ENCODE measurements at regions not wholly inside any gene's neighbourhood (a gene's known extent, or its start where the extent isn't known, plus 50 kb on each side); places are given as distances from the start of the nearest gene placed in this dataset.
"Not testable (repeated sequence)": the region's sequence is repeated elsewhere in the genome, so short reads cannot be mapped to it uniquely, and the experiment has no call there.

- DNase-seq = no peak
Observed at GRCh38 chr20:1825507-1825906, 69.7 kb upstream of the SIRPA start.

DNA sequence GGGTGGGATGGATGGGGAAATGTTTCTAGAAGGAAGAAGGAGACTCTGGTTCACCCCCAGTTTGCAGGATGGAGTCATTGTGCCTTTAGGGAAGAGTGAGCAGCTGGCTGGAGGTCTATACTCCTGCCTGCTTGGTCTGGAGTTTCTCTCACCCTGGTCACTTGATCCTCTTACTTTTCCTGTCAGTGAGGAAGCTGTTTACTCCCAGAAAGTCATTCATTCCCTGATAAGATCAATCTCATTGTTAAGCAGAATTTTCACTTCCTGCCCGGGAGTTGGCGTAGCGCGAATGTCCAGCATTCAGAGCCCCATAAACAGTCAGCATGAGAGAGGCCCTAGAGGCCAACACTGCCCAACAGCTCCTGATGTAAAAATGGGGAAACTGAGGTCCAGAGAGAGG, 70.4 kb upstream of the SIRPA start:
- no peak for DNase-seq

GRCh38 chr20:1824181-1824580, 71.0 kb upstream of the SIRPA start:
- DNase-seq = no peak

DNA sequence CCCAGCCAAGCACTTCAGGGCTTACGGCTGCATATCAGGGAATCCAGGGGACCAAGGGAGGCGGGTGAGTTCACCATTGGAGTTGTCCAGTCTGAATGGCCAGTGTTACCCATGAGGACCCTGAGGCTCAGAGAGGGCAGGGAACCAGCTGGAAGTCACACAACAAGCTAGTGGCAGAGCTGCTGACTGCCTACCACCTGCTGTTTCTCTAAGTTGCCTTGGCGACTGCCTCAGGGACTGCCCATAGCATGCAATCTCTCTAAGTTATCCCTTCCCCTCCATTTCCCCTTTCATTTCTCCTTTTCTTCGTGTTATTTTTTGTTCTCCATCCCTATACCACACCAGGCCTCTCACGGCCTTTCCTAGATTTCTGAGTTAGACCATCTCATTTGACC, 71.8 kb upstream of the SIRPA start:
- no peak for DNase-seq

GRCh38 chr20:1822564-1823449, 72.4 kb upstream of the SIRPA start:
- DNase-seq = no peak

DNA sequence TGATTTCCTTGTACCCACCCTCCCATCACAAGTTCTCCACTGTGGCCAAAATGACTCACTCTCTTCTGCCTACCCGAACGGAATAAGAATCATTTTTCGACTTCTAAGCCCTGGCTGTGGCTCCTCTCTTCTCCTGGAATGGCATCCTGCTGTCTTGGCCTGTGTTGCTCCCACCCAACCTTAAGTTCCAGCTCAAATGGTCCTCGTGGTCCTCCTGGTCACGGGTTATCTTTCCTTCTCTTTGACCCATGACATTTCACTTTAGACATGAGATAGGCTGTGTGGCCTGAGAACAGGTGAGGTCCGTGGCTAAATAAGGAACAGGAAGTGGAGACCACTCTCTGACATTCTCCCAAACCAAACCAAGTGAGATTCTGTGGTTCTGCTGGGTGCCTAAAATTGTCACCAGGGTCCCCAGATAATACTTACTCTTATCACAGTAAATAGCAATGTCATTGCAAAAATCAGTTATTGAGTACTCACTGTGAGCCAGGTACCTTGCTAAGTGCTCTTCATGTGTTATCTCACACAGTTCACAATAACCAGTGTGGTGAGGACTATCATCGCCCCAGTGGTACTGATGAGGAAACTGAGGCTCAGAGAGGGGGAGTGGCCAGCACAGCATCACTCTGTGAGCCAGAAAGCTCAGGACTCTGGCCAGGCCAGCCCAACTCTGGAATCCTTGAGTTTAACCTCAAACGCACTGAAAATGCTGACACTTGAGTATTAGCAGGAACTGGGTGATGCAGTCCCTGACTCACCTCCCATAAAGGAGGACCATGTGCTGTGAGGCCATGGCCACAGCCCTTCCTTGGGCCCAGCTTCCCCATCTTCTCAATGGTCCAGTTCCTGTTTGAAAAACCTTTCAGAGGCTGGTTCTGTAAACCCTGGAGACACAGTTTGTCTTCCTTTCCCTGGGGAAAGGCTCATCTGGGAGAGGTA, 74.8 kb upstream of the SIRPA start:
- DNase-seq = no peak

DNA sequence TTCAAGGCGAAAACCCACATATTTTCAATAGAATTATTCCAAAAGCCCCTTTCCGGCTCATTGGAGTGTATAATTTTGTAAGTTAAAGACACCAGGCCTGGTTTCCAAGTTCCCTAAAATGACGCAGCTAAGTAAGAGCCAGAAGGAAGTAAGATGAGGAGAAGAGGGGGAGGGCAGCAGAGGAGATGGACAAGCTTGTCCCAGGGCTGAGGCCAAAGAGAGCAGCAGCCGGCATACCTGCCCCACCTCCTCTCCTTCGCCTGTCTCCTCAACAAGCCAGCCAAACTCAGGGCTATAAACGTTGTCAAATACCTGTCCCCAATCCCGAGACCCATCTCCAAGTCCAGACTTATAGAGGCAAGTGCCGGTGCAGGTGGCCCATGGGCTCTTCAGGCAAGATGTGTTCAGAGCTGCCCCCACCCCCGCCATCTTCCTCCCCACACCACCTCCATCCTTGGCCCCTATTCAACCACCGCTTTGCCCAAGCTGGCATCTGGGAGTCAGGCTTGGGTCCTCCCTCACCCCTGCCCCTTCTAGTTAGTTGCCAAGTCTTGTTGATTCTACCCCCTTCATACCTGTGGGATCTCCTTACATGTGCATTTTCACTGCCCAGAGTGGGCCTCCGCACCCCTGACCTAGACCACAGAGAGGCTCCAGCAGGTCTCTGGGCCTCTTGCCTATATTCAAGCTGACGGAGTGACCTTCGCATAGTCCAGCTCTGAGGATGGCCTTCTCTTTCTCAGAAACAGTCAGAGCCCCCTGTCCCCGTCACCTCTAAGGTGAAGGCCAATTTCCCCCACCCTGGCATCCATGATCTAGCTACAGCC, 75.7 kb upstream of the SIRPA start:
- DNase-seq = no peak

DNA sequence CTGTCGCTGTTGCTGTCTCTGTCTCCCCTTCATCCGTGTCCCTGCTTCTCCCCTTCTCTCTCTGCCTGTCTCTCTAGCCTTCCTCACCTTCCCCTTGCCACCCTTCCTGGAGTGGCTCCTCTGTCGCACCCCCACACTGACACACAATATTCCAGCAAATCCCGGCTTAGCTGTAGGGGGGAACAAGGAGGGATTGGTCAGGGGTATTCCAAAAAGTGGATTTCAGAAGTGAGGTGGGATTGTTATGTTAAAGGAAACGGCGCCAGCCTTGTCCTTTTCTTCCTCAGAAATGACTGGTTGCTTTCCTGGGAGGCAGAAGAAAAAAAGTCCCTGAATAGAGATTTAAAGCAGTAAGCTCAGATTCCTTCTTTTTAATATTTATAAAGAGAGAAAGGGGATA, 76.3 kb upstream of the SIRPA start:
- no peak for DNase-seq

- no peak for DNase-seq
Observed at GRCh38 chr20:1818247-1818840, 76.9 kb upstream of the SIRPA start.

GRCh38 chr20:1817577-1818211, 77.5 kb upstream of the SIRPA start:
- no peak for DNase-seq

DNA sequence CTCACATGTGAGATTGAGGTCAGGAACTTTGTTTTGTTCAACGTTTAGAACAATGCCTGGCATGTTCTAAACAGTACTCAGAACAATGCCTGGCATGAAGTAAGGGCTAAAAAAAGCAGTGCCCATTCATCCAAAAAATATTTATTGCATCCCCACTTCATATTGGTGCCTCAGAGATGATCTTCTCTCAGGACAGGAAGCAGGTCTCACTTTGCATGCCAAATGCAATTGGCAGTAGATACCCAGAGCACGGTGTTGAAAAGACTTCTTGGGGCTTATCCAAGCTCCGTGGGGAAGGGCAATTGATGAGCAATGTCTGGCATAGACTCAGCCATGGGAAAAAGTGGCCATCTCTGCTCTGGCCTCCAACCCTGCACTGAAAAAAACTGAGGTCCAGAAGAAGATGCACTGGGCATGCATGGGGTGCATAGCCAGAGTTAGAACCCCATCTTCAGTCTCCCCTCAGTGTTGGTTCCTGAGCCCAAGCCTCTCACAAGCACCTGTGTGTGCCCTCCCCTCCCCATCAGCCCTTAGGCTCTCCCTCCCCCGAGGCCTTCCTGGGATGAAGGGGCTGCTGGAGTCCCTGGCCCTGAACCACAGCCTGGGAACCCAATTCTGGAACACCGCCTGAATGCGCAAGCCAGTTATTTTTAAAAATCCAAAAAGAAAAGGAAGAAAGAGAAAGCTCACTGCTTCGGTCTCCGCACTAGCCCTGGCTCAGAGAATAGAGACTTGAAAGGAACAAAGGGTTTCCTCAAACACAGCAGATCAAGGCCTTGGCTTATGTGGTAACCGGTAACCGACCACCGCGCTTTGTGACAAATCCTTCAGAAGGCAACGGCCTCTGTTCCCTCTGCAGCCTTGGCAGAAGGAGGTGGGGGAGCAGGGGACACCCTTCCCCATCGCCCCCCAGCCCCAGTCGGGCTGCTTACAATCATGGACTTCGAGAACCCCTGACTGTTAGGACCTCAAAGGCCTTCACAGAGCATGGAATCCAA, 78.5 kb upstream of the SIRPA start:
- no peak for DNase-seq

DNA sequence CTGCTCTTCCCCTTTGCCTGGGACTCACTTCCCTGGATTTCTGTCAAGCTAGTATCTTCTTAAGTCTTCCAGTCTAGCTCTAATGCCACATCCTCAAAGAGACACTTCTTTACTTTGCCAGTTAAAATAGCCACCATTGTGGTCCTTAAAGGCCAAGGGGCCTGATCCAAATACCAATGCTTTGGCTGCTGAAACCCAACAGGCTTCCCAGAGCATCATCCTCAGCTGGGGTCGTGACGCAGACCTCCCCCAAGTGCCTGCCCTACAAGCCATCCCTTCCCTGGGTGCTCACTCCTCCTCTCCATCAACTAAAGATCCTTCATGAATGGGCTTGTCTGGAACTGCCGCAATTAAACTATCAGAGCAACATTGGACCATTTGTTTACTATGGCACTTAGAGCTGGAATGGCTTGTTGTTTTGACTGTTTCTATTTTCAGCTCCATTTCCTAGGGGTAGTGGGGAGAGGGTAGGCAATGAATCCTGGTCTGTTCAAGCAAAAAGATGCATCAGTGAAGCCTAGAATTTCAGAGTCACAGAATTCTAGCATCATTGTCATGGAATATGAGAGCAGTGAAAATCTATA, 79.6 kb upstream of the SIRPA start:
- DNase-seq = no peak

DNA sequence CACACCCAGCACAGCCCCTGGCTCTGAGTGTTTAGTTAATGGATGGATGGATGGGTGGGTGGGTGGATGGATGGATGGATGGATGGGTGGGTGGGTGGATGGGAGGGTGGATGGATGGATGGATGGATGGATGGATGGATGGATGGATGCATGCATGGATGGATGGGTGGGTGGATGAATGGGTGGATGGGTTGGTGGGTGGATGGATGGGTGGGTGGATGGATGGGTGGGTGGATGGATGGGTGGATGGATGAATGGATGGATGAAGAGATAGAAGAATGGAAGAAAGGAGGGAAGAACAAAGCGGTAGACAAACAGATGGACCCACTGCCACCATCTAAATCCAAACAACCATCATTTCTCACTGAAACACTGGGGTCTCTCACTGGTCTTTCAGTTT, 80.3 kb upstream of the SIRPA start:
- DNase-seq = not testable (repeated sequence)

DNA sequence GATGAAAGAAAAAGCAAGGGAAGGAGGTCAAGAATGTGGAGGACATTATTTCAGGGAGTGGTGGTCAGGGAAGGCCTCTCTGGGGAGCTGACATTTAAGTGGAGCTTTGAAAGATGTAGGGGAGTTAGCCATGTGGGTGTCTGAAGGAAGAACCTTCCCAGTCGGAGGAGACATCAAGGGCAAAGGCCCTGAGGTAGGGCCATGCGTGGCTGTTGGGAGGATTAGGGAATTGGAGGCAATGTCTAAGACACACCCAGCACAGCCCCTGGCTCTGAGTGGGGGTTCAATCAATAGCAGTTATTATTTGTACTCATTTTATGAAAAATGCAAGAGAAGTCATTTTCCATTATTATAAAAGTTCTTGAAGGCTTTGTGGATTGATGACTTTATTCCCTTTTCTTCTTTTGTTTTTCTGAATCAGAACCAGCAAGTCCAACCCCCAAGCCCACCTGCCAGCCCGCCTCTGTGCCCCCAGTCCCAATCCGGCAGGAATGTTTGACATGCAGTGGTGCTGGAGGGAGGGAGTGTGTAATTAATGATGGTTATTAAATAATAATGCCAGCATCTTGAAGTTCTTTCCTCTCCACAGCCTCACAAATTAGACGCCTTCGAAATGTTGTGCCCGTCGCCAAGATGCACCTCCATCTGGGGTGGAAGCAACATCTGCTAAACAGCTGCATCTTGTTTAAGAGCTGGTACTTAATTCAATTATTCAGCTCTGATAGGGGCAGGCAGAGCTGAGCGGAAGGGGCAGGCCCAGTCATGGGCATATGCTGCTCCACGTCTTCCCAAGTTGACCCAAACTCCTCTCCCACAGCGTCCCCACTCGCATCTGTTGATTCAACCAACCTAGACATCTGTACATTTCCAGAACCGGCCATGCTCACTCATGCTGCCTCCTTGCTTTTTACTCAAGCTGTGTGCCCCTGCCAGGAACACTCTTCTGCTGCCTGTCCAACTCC, 81.3 kb upstream of the SIRPA start:
- DNase-seq = no peak

DNA sequence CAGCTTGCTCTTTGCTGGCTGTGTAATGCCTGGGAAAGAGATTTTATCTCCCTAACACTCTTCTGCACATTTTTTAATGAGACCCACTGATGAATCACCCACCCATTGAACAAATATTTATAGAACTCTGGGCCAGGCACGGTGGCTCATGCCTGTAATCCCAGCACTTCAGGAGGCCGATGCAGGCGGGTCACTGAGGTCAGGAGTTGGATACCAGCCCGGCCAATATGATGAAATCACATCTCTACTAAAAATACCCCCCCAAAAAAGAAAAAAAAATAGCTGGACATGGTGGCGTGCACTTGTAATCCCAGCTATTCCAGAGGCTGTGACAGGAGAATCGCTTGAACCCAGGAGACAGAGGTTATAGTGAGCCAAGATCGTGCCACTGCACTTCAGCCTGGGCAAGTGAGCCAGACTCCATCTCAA, 82.1 kb upstream of the SIRPA start:
- DNase-seq = no peak

- no peak for DNase-seq
Observed at GRCh38 chr20:1811621-1812498, 83.3 kb upstream of the SIRPA start.

DNA sequence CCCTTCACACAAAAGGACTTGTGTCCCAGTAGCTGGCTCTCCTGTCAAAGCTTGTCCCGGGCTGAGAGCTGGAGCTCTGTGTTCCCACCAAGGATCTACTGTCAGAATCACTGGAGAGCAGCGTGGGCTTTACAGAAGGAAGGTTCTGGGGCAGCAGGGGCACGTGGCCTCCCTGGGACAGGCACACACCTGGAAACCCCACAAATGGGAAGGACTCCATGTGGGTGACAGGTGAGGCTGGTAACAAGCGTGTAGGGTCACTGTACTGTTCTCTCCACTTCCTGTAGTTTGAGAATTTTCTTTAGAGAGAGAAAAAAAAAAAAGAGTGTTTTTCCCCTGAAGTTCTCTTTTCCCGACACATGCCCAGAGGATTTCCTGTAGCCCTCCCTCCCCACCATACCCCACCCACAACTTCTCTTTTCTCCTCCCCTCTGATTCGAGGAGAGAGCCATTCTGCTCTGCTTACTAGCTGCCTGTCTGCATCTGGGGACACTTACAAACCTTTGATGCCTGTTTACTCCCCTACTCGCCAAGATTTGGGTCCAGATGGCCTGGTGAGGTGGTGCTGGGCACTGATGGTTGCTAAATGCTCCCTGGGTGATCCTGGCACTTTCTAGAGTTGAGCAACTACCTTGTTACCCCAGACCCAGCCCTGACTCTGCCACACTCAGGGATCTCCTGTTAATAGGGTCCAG, 84.1 kb upstream of the SIRPA start:
- DNase-seq = no peak

DNA sequence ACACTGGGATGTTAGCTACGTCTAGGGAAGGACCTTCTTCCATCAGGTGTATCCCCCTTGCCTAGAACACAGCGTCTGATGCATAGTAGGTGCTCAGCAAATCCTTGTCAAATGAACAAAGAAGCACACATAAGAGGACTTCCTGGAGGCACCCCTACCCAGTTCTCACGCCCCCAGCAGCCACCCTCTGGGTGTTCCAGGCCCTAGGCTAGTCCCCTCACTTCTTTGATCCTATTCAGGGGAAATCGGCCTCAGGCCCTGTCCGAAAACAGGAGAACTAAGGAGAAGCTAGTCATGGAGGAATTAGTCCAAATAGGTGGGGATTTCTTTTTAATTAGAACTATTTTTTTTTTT, 84.7 kb upstream of the SIRPA start:
- DNase-seq = no peak
